Neural crest cell (in vitro differentiated cells): ENCODE measurements at regions not wholly inside any gene's neighbourhood (a gene's known extent, or its start where the extent isn't known, plus 50 kb on each side); places are given as distances from the start of the nearest gene placed in this dataset.
A peak's percentile ranks its signal among the peaks of the same experiment; 100 is the strongest.

ENCODE experiments used
- DNase-seq: peaks from one replicate; pipeline ENCODE4 v3.0.0; 2021; ENCODE audit warnings: low read depth, mixed read lengths, low spot score
- H3K27ac Mint-ChIP-seq: one replicate; pipeline ENCODE4 v1.8.0; 2021; ENCODE audit warnings: mild to moderate bottlenecking, mixed read lengths; ENCODE audit not compliant: unreplicated experiment
- H3K27me3 Mint-ChIP-seq: 2 replicates; pipeline ENCODE4 v1.8.0; 2021; ENCODE audit warnings: low read depth, mild to moderate bottlenecking, mixed read lengths
- H3K36me3 Mint-ChIP-seq: 2 replicates; pipeline ENCODE4 v1.8.0; 2021; ENCODE audit warnings: low read depth, mild to moderate bottlenecking, mixed read lengths
- H3K4me1 Mint-ChIP-seq: 2 replicates; pipeline ENCODE4 v1.8.0; 2021; ENCODE audit warnings: mixed read lengths
- H3K4me3 Mint-ChIP-seq: one replicate; pipeline ENCODE4 v1.8.0; 2021; ENCODE audit warnings: mild to moderate bottlenecking, mixed read lengths
- H3K9me3 Mint-ChIP-seq: 2 replicates; pipeline ENCODE4 v1.8.0; 2021; ENCODE audit warnings: mixed read lengths
- TF ChIP-seq, protein P1 (sequence below): fragments of 200-600 bp; sonication (generic); conservative IDR thresholded peaks from 2 replicates; pipeline ENCODE4 v1.5.0; 2021; ENCODE audit warnings: antibody characterized with exemption, mild to moderate bottlenecking

DNA sequence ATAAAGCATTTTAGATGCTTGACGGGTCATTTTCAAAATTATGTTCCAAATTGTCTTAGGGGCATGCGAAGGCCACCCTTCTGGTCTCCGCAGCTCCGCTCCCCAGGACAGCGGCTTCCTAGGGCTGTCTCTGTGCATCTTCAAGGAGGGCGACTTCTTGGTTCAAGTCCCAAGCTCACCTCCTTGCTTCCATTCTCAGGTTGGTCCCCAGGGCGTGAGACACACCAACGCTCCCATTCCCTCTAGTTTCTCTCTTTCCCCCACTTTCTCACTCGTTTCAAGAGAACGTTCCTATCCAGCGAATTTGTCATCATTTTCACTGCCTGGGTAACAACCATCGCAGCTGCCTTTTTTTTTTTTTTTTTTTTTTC is 109.4 kb upstream of the CCND2 start:
- H3K4me1 Mint-ChIP-seq, result peaks cover 12% of the 10 kb centered on the region
- no peaks in the 10 kb centered on the region for H3K36me3 Mint-ChIP-seq
- DNase-seq, result no peak
- H3K9me3 Mint-ChIP-seq, result no peaks in the 10 kb centered on the region
- peak overlapping the region; percentile 79 for H3K4me3 Mint-ChIP-seq
- H3K27ac Mint-ChIP-seq, result peak overlapping the region; percentile 85
- TF ChIP-seq, protein P1, sequence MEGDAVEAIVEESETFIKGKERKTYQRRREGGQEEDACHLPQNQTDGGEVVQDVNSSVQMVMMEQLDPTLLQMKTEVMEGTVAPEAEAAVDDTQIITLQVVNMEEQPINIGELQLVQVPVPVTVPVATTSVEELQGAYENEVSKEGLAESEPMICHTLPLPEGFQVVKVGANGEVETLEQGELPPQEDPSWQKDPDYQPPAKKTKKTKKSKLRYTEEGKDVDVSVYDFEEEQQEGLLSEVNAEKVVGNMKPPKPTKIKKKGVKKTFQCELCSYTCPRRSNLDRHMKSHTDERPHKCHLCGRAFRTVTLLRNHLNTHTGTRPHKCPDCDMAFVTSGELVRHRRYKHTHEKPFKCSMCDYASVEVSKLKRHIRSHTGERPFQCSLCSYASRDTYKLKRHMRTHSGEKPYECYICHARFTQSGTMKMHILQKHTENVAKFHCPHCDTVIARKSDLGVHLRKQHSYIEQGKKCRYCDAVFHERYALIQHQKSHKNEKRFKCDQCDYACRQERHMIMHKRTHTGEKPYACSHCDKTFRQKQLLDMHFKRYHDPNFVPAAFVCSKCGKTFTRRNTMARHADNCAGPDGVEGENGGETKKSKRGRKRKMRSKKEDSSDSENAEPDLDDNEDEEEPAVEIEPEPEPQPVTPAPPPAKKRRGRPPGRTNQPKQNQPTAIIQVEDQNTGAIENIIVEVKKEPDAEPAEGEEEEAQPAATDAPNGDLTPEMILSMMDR, result no peak
- H3K27me3 Mint-ChIP-seq, result no peaks in the 10 kb centered on the region

DNA sequence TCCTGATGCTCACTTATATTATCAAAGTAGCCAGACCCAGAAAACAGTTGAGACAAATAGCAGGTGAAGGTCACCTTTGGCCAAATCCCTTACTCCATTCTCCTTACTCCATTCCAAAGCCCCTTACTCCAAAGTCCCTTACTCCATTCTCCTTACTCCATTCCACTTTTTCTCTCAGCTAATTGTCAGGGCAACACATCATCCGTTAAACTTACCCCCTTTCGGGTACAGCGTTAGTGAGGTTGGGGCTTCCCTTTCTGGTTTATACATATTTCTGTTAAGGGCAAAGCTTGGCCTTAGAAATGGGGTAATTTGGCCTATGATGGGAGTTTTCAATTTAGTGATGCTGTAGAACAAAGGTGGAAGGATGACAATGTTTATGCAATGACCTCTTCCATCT is 111.8 kb upstream of the CCND2 start:
- peaks cover 17% of the 10 kb centered on the region for H3K4me1 Mint-ChIP-seq
- H3K36me3 Mint-ChIP-seq, result no peaks in the 10 kb centered on the region
- no peaks in the 10 kb centered on the region for H3K27me3 Mint-ChIP-seq
- H3K4me3 Mint-ChIP-seq, result no peak overlapping the region
- H3K9me3 Mint-ChIP-seq, result no peaks in the 10 kb centered on the region
- TF ChIP-seq, protein P1, result no peak
- no peak for DNase-seq
- no peak overlapping the region for H3K27ac Mint-ChIP-seq

DNA sequence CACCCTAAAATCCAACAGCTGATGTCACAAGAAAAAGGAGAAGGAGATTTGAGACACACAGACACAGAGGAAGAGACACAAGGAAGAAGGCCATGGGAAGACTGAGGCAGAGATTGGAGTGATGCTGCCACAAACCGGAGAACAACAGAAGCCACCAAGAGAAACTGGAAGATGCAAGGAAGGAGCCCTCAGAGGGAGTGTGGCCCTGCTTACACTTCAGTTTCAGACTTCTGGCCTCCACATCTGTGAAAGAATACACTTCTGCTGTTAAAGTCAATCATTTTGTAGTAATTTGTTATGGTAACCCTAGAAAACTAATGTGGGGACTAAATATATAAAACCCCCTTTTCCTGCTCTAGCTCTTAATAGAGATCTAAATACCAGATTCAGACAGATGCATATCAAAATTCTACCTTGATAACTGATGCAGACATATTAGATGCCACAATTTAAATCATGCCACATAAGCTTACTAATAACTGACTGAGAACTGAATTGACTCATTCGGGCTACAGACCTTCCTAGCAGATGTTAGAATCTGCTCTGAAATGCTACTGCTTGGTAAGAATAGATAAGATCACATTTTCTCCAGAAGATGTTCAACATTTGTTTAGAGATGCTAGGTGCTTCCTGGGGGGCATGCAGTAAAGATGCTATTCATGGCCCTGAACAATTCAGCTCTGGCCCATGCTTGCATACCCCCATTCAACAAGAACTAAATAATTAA is 113.1 kb upstream of the CCND2 start:
- Mint-ChIP-seq H3K9me3 (no peaks in the 10 kb centered on the region), H3K4me1 (peaks cover 17% of the 10 kb centered on the region), H3K27me3 (no peaks in the 10 kb centered on the region), H3K4me3 (no peak overlapping the region), H3K36me3 (no peaks in the 10 kb centered on the region), H3K27ac (no peak overlapping the region)
- TF ChIP-seq, protein P1, result no peak
- no peak for DNase-seq

DNA sequence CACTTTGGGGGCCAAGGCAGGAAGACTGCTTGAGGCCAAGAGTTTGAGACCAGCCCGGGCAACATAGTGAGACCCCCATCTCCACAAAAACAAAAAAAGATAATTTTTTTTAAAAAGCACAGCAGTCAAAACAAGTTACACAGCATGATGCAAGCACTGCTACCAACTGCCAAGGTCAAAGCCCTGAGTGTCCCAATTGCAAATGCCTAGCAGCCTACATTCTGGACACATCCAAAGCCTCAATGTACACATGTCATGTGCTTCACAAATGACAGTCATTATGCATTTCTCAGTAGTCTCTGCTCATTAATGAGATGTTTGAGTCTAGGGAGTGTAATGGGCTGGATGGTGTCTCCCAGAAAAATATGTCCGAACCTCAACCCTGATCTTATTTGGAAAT is 113.7 kb upstream of the CCND2 start:
- Mint-ChIP-seq H3K27ac (no peak overlapping the region), H3K4me3 (no peak overlapping the region), H3K27me3 (no peaks in the 10 kb centered on the region), H3K4me1 (peaks cover 13% of the 10 kb centered on the region), H3K9me3 (no peaks in the 10 kb centered on the region), H3K36me3 (no peaks in the 10 kb centered on the region)
- TF ChIP-seq, protein P1, result no peak
- DNase-seq, result no peak

DNA sequence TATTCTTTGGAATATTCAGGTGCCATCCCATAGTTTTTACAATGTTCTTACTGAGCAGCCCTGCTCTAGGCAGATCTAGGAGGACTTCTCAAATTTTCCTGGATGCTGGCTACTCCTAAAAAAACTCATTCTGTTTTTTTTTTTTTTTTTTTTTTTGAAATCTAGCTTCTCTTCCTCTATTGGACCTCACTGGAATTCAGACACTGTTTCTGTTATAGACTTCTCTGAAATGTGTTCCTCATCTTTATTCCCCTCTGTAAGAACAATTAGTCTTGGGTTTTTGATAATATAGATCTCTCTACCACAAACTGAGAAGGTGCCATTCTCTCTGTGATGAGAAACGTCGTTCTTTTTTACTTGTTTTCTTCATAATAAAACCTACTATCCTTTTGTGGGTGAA is 115.3 kb upstream of the CCND2 start:
- TF ChIP-seq, protein P1, result no peak
- Mint-ChIP-seq H3K4me3 (no peak overlapping the region), H3K27me3 (no peaks in the 10 kb centered on the region), H3K27ac (no peak overlapping the region), H3K36me3 (no peaks in the 10 kb centered on the region), H3K4me1 (peaks cover 5% of the 10 kb centered on the region), H3K9me3 (no peaks in the 10 kb centered on the region)
- DNase-seq, result no peak
